GM12878 (cell line): ENCODE measurements at regions not wholly inside any gene's neighbourhood (a gene's known extent, or its start where the extent isn't known, plus 50 kb on each side); places are given as distances from the start of the nearest gene placed in this dataset.

Experiments used
- ATAC-seq: fragments of 200-7000 bp; cut with Tn5 transposase; 3 replicates; pipeline ENCODE4 v1.9.1; 2020; ENCODE audit warnings: mild to moderate bottlenecking, moderate library complexity
- BruUV-seq: library from RNA; stranded (reverse); fragments of 400-500 nt; replicated peaks from 2 replicates; lab custom pipeline; 2021; lab: Mats Ljungman, UMichigan
- CTCF ChIA-PET: fragments of 300-600 bp; sonication (Branson Sonifier 250); formaldehyde crosslinking; extraction: SDS; loops from one replicate; lab custom pipeline; 2021; ENCODE audit warnings: inconsistent platforms; lab: Yijun Ruan, JAX
- POLR2A ChIA-PET: fragments of 350-600 bp; formaldehyde crosslinking; extraction: SDS; loops from one replicate; lab custom pipeline; 2021; ENCODE audit warnings: inconsistent platforms; lab: Charles Lee
- RAD21 ChIA-PET: fragments of 300-600 bp; sonication (Branson Sonifier 250); formaldehyde crosslinking; loops from one replicate; lab custom pipeline; 2023; ENCODE audit warnings: antibody characterized with exemption; ENCODE audit not compliant: unreplicated experiment; lab: Charles Lee
- SMC1A ChIA-PET: fragments of 300-600 bp; sonication (Branson Sonifier 250); formaldehyde crosslinking; loops from one replicate; lab custom pipeline; 2023; ENCODE audit not compliant: unreplicated experiment, uncharacterized antibody; lab: Charles Lee
- DNase-seq: peaks from one replicate; pipeline ENCODE4 v3.0.0-alpha.2; 2011; ENCODE audit warnings: low read depth, low spot score
- FAIRE-seq: peaks from 3 replicates; lab custom pipeline; 2011; peaks lifted over from hg19 to GRCh38; lab: Jason Lieb, UNC
- H2AFZ ChIP-seq: 2 replicates; pipeline ENCODE4 v1.6.0; 2011; ENCODE audit warnings: low read depth, low read length, control low read depth; ENCODE audit not compliant: control insufficient read depth
- H3K27ac ChIP-seq: 2 replicates; pipeline ENCODE4 v1.5.1; 2011; ENCODE audit warnings: control low read depth; ENCODE audit not compliant: control insufficient read depth, insufficient read depth
- H3K27me3 ChIP-seq, 2 experiments: replicated peaks in 1 of 2; 2 replicates each; pipeline versions ENCODE4 v1.6.0 to v1.6.1; 2011; ENCODE audit warnings: low read length in 1 of 2; ENCODE audit not compliant: control insufficient read depth in 2 of 2, insufficient read depth in 2 of 2
- H3K36me3 ChIP-seq, 2 experiments: 2 replicates each; pipeline ENCODE4 v1.5.1; 2011; ENCODE audit warnings: low read length in 1 of 2; ENCODE audit not compliant: control insufficient read depth in 2 of 2, insufficient read depth in 2 of 2
- H3K4me1 ChIP-seq: 2 replicates; pipeline ENCODE4 v1.6.1; 2011; ENCODE audit warnings: mild to moderate bottlenecking, low read length, moderate library complexity, mixed read lengths; ENCODE audit not compliant: control insufficient read depth, insufficient read depth
- H3K4me2 ChIP-seq: 2 replicates; pipeline ENCODE4 v1.6.0; 2011; ENCODE audit warnings: control low read depth; ENCODE audit not compliant: control insufficient read depth, insufficient read depth
- H3K4me3 ChIP-seq: fragments of 200-600 bp; sonication (generic); 2 replicates; pipeline ENCODE4 v1.5.1; 2016
- H3K79me2 ChIP-seq: 2 replicates; pipeline ENCODE4 v1.6.0; 2011; ENCODE audit warnings: low read length; ENCODE audit not compliant: control insufficient read depth, insufficient read depth
- H3K9ac ChIP-seq: 2 replicates; pipeline ENCODE4 v1.8.0; 2011; ENCODE audit warnings: low read length, control low read depth, mixed read lengths; ENCODE audit not compliant: control insufficient read depth, insufficient read depth
- H3K9me3 ChIP-seq: replicated peaks from 3 replicates; pipeline ENCODE4 v1.5.1; 2011; ENCODE audit warnings: mild to moderate bottlenecking, low read length; ENCODE audit not compliant: control insufficient read depth, insufficient read depth
- H4K20me1 ChIP-seq: 2 replicates; pipeline ENCODE4 v1.6.0; 2011; ENCODE audit not compliant: control insufficient read depth, insufficient read depth
- BCL11A ChIP-seq: IDR thresholded peaks from 2 replicates; pipeline ENCODE4 v1.6.1; 2011; ENCODE audit warnings: low read depth, low read length
- NFIC ChIP-seq: IDR thresholded peaks from 2 replicates; pipeline ENCODE4 v1.6.1; 2012; ENCODE audit warnings: low read depth, mild to moderate bottlenecking, inconsistent platforms, low read length, moderate library complexity
- NFXL1 ChIP-seq: fragments of 450-650 bp; IDR thresholded peaks from 2 replicates; pipeline ENCODE4 v1.6.1; 2017; ENCODE audit warnings: antibody characterized with exemption, mild to moderate bottlenecking, borderline replicate concordance
- NR2F1 ChIP-seq: fragments of 450-650 bp; conservative IDR thresholded peaks from 2 replicates; pipeline ENCODE4 v1.6.1; 2017; ENCODE audit warnings: mild to moderate bottlenecking
- POLR2AphosphoS2 ChIP-seq: IDR thresholded peaks from 2 replicates; pipeline ENCODE4 v1.6.1; 2011; ENCODE audit warnings: low read depth, mild to moderate bottlenecking, low read length, improper control_type of control experiment, moderate library complexity
- RUNX3 ChIP-seq: IDR thresholded peaks from 2 replicates; pipeline ENCODE4 v1.6.1; 2012; ENCODE audit warnings: low read length, inconsistent platforms
- WGBS: methylation state at CpG from one replicate; pipeline ENCODE4 v1.1.6; 2016; ENCODE audit warnings: low lambda C conversion rate; ENCODE audit not compliant: insufficient replicate concordance, insufficient coverage; ENCODE audit errors: missing lambda C conversion rate; 5-methylcytosine and 5-hydroxymethylcytosine counted together
- in situ Hi-C: fragments of 300-500 bp; cut with MboI; formaldehyde crosslinking; loops from 9 replicates; pipeline ENCODE4 v1.14.3; 2018; ENCODE audit warnings: mixed read lengths
- intact Hi-C: fragments of 100-400 bp; cut with micrococcal nuclease; formaldehyde crosslinking; loops from one replicate; pipeline ENCODE4 v1.14.2; 2022; ENCODE audit not compliant: unreplicated experiment
- TF ChIP-seq, protein P1 (sequence below): fragments of 450-650 bp; IDR thresholded peaks from 2 replicates; pipeline ENCODE4 v1.6.1; 2016; ENCODE audit warnings: mild to moderate bottlenecking

DNA sequence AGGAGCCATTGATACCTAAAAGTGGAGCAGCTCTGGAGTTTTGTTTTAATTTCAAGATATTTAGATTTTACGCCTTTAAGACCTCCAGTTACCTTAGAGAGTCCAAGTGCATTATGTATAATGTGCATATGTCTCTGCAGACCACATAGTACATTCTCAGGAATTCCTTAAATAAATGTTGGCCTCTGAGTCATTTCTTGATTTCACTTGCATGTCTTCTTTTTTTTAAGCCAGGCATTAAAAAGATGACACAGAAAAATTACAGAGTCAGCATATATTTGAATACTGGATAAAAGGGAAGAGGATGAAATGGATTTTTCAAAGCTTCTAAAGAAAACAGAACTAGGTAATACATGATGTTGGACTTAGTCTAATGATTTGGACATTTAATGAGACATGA lies 125.2 kb downstream of the TMCO5A start (continued):
- TF ChIP-seq NFXL1 (no peak), NFIC (peak; percentile 80), BCL11A (0 out of 2 replicates have a peak, but pooled peaks have one; percentile 18)

DNA sequence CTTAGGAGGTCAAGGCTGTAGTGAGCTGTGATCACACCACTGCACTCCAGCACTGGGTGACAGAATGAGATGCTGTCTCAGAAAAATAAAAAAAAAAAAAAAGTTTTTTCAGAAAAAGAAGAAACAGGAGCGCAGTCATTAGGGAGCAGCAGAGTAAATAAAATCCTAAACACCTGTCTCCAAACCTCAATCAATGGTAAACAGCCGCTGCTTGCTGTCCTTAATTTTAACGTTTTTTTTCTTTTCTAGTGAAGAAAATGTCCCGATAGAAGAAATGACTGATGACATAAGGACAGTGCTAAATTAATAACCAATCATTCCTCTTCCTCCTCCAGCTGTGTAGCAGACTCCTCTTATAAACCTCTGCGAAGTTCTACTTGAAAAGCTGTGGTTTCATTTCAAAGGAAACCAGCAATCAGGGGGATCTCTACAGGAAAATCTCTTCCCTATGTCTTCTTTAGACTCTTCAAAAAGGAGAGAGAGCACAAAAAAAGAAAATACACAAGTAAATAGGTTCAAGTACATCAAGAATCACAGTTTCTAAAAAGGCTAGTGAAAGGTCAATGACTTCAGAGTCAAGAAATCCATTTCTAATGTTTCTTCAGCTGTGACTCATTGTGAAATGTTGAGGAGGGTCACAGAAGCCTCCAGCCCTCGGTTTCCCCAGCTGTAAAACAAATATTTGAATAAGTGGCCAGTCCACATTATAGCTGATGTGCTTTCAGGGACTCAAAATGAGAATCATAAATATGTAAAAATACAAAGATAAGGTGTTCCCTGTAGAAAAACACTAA lies 127.6 kb downstream of the TMCO5A start:
- BruUV-seq = no TSS peak
- ChIA-PET RAD21 (interaction anchor here (1.2 to 1.9 kb wide), 4 partner anchors 10 to 23 kb away, joined by 3 to 6 read pairs (median 4); no protein-coding TSS in a partner anchor), CTCF (interaction anchor here (0.7 to 3.7 kb wide), 4 partner anchors 7 to 20 kb away, joined by 3 to 18 read pairs (median 8); no protein-coding TSS in a partner anchor)
- intact Hi-C loops (loop anchor here (5.0 kb wide), 1 partner anchor 40 kb away; no protein-coding TSS in a partner anchor), in situ Hi-C loops (no loop called here)
- DNase-seq (no peak), FAIRE-seq (no peak), ATAC-seq (no peak)
- H4K20me1 ChIP-seq = no peaks in the 10 kb centered on the region
- no peak overlapping the region for H3K4me3 ChIP-seq
- no peaks in the 10 kb centered on the region for H3K27me3 ChIP-seq
- WGBS = 17% methylated on average over 6 of the region's 6 CpGs
- no peak overlapping the region for H3K9ac ChIP-seq
- H3K36me3 ChIP-seq = no peaks in the 10 kb centered on the region
- no peaks in the 10 kb centered on the region for H3K9me3 ChIP-seq
- no peak overlapping the region for H2AFZ ChIP-seq
- H3K79me2 ChIP-seq = no peaks in the 10 kb centered on the region
- TF ChIP-seq RUNX3 (peak; percentile 32; the same call in 1 of the 2 replicates), POLR2AphosphoS2 (no peak), NR2F1 (0 out of 2 replicates have a peak, but pooled peaks have one; percentile 14)
- TF ChIP-seq, protein P1, sequence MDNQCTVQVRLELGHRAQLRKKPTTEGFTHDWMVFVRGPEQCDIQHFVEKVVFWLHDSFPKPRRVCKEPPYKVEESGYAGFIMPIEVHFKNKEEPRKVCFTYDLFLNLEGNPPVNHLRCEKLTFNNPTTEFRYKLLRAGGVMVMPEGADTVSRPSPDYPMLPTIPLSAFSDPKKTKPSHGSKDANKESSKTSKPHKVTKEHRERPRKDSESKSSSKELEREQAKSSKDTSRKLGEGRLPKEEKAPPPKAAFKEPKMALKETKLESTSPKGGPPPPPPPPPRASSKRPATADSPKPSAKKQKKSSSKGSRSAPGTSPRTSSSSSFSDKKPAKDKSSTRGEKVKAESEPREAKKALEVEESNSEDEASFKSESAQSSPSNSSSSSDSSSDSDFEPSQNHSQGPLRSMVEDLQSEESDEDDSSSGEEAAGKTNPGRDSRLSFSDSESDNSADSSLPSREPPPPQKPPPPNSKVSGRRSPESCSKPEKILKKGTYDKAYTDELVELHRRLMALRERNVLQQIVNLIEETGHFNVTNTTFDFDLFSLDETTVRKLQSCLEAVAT = no peak
- TF ChIP-seq, all 136 proteins: peak for 2
- ChIA-PET POLR2A (interaction anchor here (0.7 kb wide), 1 partner anchor 49 kb away, joined by 3 read pairs; no protein-coding TSS in a partner anchor), SMC1A (interaction anchor here (1.6 to 3.9 kb wide), 7 partner anchors 11 to 58 kb away, joined by 4 to 16 read pairs (median 8); no protein-coding TSS in a partner anchor)
- peaks cover 4% of the 10 kb centered on the region; the same call in 1 of the 2 replicates for H3K4me1 ChIP-seq
- no peak overlapping the region for H3K27ac ChIP-seq
- no peak overlapping the region for H3K4me2 ChIP-seq
